GM19467 (cell line): ENCODE measurements at regions not wholly inside any gene's neighbourhood (a gene's known extent, or its start where the extent isn't known, plus 50 kb on each side); places are given as distances from the start of the nearest gene placed in this dataset.
"Not testable (repeated sequence)": the region's sequence is repeated elsewhere in the genome, so short reads cannot be mapped to it uniquely, and the experiment has no call there.

Experiments used
- ATAC-seq: cut with Tn5 transposase; IDR thresholded peaks from one replicate; pipeline ENCODE4 v1.9.1; 2021; ENCODE audit warnings: mild to moderate bottlenecking, moderate library complexity; ENCODE audit not compliant: unreplicated experiment

- no peak for ATAC-seq
These were observed 629.3 kb upstream of the ST8SIA4 start for GRCh38 chr5:101532430-101532829.

DNA sequence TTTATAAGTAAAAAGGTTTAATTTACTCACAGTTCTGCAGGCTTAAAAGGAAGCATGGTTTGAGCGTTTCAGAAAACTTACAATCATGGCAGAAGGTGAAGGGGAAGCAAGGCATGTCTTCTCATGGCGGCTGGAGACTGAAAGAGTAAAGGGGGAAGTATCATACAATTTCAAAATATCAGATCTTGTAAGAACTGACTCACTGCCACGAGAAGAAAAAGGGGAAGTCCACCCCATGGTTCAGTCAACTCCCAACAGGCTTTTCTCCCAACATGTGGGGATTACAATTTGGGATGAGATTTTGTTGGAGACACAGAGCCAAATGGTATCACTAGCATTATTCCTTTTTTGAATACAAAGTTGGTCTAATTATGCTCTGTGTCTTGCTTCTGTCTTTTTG lies 627.9 kb upstream of the ST8SIA4 start:
- no peak for ATAC-seq

DNA sequence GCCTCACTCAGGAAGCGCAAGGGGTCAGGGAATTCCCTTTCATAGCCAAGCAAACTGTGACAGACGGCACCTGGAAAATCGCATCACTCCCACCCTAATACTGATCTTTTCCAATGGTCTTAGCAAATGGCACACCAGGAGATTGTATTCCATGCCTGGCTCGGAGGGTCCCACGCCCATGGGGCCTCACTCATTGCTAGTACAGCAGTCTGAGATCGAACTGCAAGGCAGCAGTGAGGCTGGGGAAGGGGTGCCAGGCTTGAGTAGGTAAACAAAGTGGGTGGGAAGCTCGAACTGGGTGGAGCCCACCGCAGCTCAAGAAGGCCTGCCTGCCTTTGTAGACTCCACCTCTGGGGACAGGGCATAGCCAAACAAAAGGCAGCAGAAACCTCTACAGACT lies 626.0 kb upstream of the ST8SIA4 start:
- not testable (repeated sequence) for ATAC-seq

DNA sequence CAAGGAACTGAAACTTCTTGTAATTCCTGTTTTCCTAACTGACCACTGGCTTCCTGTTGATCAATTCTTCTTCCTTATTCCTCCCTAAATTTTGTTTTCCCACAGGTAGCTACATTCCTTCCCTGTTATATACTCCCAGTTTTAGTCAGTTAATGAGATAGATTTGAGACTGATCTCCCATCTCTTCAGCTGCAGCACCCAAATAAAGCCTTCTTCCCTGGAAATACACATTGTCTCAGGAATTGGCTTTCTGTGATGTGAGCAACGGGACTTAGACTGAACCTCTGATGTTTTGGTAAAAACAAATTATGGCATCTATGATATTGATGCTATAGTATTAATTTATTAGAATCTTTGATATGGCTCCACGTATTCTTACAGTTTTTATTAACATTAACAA lies 617.3 kb upstream of the ST8SIA4 start:
- no peak for ATAC-seq

DNA sequence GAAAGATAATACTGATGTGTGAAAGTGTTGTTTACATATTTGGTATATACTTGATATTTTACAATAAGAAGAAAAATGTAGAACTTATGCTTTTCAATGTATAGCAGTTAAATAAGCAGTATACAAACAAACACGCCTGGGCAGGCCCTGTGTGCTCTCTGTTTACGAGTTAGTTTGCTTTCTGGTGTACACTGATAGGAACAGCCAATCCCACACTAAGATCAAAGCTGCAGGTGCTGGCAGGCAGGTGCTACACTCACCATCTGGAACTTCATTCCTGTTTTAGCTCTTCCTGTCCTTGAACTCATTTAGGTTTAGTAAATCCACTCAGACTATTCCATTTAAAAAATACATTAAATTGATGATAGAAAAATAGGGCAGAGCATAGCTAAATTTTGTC lies 614.7 kb upstream of the ST8SIA4 start:
- ATAC-seq, result no peak

- ATAC-seq, result no peak
These were observed 612.6 kb upstream of the ST8SIA4 start for GRCh38 chr5:101515721-101516120.

DNA sequence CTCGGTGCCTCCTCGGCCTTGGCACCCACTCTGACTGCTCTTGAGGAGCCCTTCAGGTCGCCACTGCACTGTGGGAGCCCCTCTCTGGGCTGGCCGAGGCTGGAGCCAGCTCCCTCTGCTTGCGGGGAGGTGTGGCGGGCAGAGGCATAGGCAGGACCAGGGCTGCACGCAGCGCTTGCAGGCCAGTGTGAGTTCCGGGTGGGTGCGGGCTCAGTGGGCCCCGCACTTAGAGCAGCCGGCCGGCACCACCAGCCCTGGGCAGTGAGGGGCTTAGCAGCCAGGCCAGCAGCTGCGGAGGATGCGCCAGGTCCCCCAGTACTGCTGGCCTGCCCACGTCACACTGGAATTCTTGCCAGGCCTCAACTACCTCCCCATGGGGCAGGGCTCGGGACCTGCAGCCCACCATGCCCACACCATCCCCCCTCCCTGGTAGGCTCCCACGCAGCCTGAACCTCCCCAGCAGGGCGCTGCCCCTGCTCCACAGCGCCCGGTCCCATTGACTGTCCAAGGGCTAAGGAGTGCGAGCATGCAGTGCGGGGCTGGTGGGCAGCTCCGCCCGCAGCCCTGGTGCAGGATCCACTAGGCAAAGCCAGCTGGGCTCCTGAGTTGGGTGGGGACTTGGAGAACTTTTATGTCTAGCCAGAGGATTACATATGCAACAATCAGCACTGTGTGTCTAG lies 602.9 kb upstream of the ST8SIA4 start:
- no peak for ATAC-seq

- no peak for ATAC-seq
These were observed 579.8 kb upstream of the ST8SIA4 start for GRCh38 chr5:101482931-101483330.

GRCh38 chr5:101473483-101473882 lies 570.4 kb upstream of the ST8SIA4 start:
- ATAC-seq, result no peak

DNA sequence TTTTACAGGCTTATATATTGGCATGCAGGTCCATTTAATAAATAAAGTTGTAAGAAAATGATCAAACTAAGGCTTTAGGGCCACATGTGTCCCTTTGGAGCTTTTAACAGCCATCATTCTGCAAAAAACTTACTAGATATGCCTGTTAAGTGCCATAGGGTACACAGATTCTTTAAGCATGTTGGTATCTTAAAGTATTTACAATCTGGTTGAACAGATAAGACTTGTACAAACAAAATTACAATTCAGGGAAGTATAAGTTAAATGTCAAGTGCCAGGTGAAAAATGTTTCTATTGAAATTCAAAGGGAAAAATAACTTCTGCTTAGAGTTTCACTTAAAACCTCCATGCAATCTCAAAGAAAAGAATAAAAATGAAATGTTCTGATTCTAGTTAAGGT lies 558.4 kb upstream of the ST8SIA4 start:
- no peak for ATAC-seq

GRCh38 chr5:101458587-101458986 lies 555.5 kb upstream of the ST8SIA4 start:
- ATAC-seq, result no peak

DNA sequence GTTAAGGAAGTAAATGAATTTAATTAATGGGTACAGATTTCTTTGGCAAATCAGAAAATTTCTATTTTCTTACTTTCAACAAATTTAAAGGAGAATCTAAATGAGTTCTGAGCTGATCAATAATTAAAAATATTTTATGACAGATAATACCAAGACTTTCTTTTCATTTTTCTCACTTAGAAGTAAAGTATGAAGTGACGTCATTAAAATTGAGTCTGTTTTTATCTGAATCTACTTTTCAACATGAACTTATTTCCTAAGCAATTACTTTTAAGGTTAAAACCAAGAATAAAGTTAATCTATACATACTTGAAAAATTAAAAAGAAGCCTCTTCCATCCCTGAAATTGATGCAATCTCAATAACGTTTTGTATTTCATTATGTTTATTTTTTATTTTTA lies 552.8 kb upstream of the ST8SIA4 start:
- ATAC-seq, result no peak

DNA sequence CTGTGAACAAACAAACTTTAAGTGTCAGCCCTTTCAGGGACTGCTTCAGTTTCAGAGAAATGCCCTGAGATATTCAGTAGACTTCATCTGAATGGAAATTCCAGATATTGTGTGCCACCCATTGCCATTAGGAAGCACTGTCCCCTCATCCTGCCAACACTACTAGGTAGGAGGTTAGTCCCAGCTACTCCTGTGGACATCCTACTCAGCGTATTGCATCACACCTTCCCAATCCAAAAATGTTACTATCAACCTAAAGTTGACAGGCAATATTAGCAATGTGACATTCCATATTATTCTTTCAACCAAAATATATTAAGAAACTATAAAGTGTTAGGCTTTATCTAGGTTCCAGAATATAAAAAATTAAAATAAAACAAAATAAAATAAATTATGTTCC lies 552.0 kb upstream of the ST8SIA4 start:
- no peak for ATAC-seq

GRCh38 chr5:101442281-101442680 lies 539.2 kb upstream of the ST8SIA4 start:
- not testable (repeated sequence) for ATAC-seq

DNA sequence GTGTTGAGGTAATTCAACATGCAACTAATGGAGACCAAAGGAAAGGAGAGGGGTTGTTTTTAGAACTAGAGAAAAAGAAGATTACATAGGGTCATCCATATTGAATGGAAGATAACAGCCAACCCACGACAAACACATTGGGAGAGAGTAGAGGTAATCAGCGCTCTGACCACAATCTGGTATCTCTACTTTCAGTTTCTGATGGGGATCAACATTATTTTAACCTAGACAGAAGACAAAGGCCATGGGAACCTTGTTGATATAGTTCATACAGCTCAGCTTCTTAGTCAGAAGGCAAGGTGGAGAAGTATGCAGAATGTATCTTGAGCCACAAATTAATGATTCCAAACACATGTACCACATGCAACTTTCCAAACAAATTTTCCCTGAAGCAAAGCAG lies 537.1 kb upstream of the ST8SIA4 start:
- ATAC-seq, result no peak

- ATAC-seq, result no peak
These were observed 534.3 kb upstream of the ST8SIA4 start for GRCh38 chr5:101437351-101437750.

DNA sequence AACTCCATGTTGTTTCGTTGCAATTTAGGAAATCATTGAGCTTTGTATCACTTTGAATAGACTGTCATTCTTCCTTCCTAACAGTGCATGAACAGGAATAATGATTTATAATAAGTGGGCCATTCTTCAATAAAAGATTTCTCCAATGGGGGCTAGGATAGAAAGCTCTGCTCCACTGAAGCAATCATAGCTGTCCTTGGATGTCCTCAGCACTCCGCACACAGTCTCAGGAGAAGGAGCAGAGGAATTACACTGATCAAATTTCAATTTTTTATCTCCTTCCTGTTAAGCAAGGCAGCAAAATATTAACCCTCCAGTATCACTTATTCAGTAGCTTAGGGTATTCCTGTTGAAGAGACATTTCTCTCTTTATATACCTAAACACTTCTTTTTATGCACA lies 532.7 kb upstream of the ST8SIA4 start:
- ATAC-seq, result no peak

DNA sequence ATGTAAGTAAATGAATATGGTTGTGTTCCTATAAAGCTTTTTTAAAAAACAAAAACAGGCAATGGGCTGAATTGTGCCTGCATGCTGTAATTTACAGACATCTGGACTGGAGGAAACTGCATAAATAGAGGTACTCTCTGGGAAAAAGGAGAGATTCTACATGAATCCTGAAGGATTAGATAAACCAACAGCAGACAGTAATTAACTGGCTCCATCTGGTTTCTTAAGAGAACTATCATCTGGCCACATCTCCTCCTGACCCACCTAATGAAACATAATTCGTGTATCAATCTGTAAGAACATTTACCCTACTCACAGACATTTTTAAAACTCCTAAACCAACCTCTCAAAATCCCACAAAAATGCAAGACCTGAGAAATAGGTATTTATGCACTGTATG lies 528.1 kb upstream of the ST8SIA4 start:
- no peak for ATAC-seq

GRCh38 chr5:101430551-101430950 lies 527.5 kb upstream of the ST8SIA4 start:
- no peak for ATAC-seq

DNA sequence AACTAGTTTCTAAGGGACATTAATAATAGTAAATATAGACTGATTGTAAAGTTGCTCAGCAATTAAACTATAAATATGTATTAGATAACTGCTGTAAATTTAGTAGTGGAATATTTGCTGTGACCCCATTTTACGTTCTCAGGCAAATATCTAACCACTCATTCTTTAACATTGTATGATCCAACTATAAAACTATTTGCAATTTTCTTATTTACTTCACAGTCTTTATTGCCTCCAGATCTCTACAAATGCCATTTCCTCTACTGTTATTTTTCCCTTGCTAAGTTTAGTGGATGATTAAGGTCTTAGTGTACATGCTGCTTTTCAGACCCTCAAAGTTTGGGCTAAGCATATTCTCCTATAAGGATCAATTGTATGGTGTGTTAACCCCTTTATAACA lies 526.2 kb upstream of the ST8SIA4 start:
- ATAC-seq, result no peak

DNA sequence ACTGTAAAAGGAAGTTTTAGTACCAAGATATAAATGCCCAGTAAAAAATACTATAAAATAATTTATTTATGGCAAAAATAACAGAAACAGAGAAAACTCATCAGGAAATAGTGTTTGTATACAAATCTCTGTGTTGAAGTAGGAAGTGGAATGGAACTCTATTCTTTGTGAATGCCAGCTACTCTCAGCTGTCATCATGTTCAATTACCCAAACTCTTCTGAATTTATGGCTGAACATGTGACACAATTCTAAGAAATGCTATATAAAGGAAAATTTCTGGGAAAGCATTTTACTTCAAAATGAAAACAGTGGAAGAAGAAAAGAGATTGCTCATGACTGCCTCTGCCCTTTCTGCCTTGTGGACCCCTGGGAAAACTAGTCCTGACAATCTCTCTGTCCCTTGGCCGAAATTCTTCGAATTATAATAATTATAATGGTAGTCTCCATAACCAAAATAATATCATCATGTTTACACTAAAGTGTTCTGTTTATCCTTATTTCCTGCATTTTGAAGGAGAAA lies 522.3 kb upstream of the ST8SIA4 start:
- no peak for ATAC-seq

DNA sequence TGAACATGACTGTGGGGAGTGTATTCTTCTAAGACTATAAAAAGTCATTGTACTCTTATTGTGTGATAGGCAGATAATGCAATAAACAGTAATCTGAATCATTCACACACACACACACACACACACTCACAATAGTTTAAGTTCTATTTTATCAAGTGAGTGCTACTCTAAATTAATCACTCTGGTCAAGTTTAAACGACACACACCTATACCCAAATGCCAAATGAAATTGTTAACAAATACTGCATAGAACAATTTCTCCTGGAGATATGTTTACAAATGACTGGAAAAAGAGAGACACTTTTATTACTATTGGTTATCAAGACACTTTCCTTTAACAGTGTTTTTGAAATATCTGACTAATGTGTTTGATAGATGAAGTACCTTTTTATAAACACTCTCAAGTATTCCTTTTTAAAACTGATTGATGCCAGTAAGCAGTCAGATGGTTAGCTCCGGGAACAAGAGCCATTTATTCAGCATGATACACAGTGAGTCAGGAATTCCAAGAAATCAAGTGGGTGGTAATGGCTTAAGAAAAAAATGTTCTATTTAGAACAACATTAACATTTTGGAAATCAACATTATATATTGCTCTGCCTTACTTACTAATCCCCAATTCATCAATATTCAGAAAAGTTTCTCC lies 521.6 kb upstream of the ST8SIA4 start:
- no peak for ATAC-seq

GRCh38 chr5:101418713-101419118 lies 515.6 kb upstream of the ST8SIA4 start:
- ATAC-seq, result no peak
